Fibroblast of skin of back (primary cell): ENCODE measurements at regions not wholly inside any gene's neighbourhood (a gene's known extent, or its start where the extent isn't known, plus 50 kb on each side); places are given as distances from the start of the nearest gene placed in this dataset.
"Not testable (repeated sequence)": the region's sequence is repeated elsewhere in the genome, so short reads cannot be mapped to it uniquely, and the experiment has no call there.

Source experiments
- DNase-seq: peaks from one replicate; pipeline ENCODE4 v3.0.0-alpha.2; 2013

DNA sequence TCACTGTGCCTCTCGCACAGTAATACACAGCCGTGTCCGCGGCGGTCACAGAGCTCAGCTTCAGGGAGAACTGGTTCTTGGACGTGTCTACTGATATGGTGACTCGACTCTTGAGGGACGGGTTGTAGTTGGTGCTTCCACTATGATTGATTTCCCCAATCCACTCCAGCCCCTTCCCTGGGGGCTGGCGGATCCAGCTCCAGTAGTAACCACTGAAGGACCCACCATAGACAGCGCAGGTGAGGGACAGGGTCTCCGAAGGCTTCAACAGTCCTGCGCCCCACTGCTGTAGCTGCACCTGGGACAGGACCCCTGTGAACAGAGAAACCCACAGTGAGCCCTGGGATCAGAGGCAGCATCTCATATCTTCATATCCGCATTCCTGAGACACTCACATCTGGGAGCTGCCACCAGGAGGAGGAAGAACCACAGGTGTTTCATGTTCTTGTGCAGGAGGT, 847.3 kb downstream of the TMEM121 start:
- DNase-seq: not testable (repeated sequence)

DNA sequence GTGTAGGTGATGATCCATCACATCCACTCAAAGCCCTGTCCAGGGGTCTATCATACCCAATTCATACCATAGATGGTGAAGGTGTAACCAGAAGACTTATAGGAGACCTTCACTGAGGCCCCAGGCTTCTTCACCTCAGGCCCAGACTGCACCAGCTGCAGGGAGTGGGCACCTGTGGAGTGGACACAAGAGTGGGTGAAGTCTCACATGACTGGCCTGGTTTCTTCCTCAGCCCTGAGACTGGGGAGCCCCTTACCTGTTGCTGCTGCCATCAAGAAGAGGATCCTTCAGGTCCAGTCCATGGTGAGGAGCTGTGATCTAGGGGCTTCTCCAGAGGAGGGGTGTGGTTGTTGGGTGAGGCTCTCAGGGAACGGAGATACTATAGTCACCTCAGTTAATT, 851.0 kb downstream of the TMEM121 start:
- DNase-seq: no peak

DNA sequence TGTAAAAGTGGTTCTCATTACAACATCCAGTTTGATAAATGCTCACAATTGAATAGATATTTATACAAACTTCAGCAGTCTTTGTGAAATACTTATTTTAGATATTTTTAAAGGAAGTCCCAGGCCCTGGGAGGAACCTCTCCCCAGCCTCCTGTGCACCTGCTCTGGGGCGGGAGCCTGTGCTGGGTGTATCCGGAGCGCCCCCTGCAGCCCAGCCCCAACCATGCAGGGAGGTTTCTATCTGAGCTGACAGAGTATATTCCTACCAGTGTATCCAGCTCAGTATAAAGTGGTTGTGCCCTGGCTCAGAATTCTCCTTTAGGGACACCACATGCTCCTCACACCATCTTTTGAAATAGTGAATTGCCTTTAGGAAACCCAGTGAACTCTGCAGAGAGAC, 851.8 kb downstream of the TMEM121 start:
- DNase-seq: no peak

DNA sequence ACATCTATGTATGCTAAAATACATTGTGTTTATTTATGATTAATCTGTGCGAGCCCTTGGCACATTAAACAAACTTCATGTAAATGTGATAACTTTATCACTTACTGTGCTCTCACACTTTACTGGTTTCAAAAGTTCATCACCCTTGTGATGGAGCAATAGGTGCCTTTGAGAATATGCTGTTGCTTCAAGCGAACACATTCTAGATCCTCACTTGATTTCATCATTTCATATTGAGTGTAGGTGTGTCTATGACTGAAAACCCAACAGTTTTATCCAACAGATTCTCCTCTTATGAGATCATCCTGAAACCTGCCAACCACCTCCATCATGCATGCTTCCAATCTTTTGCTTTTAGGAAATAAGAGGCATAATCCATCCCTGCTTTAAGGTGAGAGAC, 854.4 kb downstream of the TMEM121 start:
- no peak for DNase-seq

DNA sequence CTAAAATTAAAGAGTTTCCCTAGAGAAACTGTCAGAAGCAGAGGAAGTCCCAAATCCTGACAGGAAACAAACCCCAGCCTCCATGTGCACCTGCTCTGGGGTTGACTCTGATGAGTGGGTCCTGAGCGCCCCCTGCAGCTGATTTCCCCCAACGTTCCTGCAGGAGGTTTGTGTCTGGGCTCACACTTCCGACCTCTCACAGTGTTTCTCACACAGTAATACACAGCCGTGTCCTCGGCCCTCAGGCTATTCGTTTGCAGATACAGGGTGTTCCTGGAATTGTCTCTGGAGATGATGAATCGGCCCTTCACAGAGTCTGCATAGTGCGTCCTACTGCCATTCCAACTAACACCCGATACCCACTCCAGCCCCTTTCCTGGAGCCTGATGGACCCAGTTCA, 862.8 kb downstream of the TMEM121 start:
- DNase-seq: not testable (repeated sequence)

DNA sequence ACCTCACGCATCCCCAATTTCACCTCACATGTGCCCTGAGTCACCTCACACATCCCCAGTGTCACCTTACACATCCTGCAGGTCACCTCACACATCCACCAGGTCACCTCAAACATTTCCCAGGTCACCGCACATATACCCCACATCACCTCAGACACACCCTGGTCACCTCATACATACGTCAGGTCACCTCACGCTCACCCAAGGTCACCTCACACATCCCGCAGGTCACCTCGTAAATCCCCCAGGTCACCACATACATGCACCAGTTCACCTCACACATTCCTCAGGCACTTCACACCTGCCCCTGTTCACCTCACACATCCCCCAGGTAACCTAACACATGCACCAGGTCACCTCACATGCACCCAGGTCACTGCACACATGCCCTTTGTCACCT, 864.0 kb downstream of the TMEM121 start:
- DNase-seq: no peak

DNA sequence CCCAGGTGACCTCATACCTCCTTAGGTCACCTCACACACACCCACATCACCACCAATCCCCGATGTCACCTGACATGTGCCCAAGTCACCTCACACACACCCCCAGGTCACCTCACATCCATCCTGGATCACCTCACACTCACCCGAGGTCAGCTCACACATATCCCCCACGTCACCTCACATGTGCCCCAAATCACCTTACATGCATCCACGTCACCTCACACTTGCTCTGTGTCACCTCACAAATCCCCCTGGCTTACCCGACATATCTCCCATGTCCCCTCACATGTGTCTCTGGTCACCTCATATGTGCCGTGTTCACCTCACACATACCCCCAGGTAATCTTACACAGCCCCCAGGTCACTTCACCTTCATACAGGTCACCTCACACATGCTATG, 864.6 kb downstream of the TMEM121 start:
- no peak for DNase-seq

DNA sequence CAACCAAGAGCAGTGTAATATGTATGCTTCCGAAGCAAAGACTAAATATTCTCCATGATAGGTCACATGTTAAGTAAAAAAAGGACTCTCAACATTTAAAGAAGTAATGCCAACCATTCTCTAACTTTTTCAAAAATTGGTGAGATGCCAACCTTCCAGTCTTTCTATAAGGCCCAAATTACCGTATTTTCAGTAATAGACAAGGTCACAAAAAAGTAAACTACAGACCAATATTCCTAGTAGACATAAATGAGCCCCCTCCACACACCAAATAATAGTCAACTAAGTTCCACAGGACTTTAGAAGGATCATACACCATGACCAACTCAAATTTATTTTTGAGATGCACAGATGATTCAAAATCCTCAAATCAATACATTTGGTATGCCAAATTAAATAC, 867.4 kb downstream of the TMEM121 start:
- no peak for DNase-seq

DNA sequence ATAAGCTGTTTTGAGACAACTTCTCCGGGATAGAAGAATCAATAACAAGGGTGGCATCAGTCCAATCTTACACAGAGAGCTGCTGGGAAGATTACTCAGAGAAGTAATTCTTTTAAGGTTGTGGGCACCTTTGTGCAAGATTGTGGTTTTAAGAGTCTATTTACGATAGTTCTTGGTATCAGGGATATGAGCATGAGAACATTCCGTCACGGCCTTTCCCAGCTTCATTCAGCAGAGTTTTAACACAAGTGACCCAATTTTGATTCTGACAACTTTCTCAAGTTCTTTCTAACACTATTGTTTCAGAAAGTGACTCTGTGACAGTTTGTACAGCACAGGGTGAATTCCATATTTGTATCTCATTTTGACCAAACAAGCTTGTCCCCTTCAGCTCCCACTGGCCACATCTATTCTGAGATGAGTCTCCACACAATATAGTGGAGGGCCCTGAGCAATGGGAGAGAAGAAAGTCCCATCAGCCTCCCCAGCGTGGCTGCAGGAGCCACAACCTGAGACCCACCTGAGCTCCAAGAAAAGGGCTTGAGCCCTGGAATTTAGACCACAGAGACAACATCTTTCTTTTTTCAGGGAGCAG, 869.2 kb downstream of the TMEM121 start:
- DNase-seq: no peak

DNA sequence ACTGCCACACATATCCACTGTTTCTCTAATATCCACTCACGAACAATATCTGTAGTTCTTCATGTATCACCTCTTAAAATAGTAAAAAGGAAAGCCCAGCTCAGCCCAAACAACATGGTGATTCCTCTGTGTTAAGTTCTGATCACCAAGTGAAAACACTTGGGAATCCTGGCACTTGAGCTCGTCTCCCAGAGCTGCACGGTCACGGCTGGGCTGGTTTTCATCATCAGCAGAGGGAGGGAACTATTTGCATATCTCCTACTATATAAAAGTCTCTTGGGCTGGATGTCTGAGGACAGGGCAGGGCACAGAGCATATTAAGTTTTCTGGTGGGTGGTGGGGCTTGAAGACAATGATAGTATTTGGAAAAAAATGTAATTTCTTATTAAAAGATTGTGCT, 870.6 kb downstream of the TMEM121 start:
- no peak for DNase-seq

DNA sequence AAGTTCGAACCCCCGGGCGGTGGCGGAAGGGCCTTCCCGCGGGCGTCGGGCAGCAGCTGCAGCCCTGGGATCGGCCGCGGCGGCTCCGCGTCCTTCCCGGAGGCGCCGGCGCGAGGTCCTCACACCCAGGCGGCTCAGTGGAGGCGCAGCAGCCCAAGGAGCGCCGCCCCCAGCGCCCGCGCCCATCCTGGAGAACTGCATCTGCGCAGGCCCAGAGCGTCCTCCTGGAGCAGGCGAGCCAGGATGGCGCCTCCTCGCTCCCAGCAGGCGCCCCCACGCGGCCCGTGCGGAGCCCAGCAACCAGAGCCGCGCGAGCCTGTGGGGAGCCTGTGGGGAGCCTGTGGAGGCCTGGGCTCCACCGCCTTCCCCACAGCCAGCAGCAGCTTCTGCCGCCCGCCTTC, 872.5 kb downstream of the TMEM121 start:
- not testable (repeated sequence) for DNase-seq

DNA sequence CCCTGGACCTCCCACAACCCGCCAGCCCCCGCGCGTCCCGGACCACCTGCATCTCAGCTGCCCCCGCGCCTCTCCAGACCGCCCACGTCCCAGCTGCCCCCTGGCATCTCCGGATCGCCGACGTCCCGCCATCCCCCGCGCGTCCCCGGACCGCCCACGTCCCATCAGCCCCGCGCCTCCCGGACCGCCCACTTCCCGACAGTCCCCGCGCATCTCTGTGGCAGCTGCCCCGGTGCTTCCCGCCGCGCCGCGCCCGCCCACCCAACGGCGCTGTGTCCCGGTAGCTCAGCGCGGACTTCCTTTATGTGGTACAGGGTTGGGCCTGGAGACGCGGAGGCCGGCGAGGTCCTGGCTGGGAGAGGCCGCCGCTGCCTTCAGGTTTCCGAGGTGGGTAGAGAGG, 874.9 kb downstream of the TMEM121 start:
- not testable (repeated sequence) for DNase-seq

DNA sequence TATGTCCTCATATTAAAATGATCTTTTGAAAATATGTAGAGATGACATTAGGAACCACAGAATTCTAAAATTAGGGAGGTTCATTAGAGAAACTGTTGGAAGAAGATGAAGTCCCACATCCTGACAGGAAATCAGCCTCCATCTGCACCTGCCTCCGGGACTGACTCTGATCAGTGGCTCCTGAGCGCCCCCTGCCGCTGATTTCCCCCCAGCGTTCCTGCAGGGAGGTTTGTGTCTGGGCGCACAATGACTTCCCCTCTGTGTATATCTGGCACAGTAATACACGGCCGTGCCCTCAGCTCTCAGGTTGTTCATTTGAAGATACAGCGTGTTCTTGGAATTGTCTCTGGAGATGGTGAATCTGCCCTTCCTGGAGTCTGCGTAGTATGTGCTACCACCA, 883.8 kb downstream of the TMEM121 start:
- not testable (repeated sequence) for DNase-seq

DNA sequence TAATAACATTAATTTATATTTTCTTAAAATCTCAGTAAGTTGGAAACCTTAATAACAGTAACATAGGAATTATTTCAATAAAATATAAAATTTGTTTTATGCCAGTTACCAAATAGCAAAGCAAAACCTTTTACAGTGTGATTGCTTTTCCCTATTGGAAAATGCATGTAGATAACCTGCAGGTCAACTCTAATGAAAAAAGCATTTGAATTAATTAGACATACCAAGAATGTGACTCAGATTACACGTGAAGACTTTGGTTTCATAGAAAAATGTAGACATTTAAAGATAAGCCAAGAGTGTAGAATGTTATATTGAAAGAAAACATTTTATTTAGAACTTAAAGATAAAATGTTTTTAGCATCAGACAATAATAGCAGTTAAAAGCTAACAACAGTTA, 888.1 kb downstream of the TMEM121 start:
- no peak for DNase-seq

DNA sequence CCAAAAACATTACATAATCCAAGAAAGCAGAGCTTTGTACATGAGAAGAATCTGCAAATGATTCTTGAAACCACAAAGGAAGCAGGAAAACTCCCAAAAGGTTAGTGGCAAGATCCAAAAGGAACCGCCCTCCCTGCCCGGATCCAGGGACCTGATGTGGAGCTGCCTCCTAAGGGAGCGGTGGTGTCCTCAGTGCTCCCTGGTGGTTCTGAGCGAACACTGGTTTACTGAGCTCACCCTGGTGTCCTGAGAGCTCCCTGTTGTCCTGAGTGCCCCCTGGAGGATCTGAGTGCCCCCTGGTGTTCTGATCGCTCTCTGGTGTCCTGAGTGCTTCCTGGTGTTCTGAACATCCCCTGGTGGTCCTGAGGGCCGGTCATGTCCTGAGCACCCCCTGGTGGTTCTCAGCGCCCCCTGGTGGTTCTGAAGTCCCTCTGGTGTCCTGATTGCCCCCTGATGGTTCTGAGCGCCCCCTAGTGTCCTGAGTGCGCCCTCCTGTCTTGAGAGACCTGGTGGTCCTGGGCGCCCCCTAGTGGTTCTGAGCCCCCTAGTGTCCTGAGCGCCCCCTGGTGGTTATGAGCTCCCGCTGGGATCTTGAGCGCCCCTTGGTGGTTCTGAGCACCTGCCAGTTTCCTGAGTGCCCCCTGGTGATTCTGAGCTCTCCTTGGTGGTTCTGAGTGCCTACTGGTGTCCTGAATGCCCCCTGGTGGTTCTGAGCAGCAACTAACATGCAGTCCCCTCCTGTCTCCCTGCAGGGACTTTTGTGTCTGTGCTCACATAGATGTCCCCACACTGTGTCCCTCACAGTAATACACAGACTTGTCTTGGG, 891.1 kb downstream of the TMEM121 start:
- peak; percentile 2 for DNase-seq

DNA sequence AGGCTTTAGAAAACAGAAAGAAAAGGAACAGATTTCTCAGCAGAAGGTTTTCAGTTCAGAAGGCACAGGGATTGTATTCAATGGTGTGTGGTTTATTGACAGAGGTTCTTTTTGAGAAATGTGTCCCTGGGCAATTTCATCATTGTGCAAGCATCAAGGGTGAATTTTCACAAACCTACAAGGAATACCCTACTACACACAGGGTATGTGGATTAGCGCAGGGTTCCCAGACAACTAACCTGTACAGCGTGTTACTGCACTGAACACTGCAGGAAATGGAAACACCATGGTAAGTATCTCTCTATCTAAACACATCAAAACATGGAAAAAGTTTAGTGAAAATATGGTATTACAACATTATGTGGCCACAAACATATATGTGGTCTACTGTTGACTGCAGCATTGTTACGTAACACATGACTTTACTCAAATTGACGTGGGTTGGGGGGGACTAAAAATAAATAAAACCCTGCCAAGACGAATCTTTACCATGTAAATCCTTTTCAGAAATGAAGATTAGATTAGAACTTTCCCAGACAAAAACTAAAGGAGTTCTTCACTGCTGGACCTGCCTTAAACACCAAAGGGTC, 893.1 kb downstream of the TMEM121 start:
- no peak for DNase-seq

DNA sequence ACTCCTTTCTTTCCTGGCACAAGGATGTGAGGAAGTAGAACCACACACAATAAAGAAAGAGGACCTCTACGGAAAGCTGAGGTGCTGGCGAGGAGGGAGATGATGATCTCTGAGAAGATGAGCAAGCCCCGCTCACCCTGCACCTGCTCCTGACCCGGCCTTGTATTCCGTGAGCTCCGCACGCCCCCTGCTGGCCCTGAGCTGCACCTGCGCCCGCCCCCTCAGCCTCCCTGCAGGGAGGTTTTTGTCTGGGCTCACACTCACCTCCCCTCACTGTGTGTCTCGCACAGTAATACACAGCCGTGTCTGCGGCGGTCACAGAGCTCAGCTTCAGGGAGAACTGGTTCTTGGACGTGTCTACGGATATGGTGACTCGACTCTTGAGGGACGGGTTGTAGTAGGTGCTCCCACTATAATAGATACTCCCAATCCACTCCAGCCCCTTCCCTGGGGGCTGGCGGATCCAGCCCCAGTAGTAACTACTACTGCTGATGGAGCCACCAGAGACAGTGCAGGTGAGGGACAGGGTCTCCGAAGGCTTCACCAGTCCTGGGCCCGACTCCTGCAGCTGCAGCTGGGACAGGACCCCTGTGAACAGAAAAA, 895.1 kb downstream of the TMEM121 start:
- DNase-seq: not testable (repeated sequence)

DNA sequence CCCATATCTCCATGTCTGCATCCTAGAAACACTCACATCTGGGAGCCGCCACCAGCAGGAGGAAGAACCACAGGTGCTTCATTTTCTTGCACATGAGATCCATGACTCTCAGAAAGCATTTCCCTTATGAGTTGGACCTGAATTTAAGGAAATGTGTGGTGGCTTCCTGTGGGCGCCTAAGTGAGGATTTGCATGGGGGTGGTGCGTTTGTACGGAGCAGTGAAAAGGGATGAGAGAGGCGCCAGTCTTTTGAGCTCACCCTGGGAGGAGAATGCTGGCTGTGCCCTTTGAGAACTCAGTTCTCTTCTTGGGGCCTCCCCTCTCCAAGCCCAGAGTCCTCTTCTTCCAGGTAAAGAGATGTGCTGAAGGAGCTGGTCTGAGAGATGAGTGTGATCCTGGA, 895.7 kb downstream of the TMEM121 start:
- DNase-seq: no peak

DNA sequence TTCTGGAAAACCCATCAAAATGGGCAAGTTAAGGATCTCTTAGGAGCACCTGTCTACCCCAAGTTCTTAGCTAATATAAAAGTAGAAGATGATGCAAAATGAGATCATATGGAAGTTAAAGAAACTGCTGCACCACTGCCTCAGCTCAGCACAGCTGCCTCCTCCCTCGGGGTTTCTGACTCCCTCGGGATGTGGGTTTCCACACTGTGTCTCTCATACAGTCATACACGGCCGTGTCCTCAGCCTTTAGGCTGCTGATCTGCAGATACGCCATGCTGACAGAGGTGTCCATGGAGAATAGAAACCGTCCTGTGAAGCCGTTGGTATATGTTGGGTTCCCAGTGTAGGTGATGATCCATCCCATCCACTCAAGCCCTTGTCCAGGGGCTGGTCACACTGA, 898.8 kb downstream of the TMEM121 start:
- not testable (repeated sequence) for DNase-seq

DNA sequence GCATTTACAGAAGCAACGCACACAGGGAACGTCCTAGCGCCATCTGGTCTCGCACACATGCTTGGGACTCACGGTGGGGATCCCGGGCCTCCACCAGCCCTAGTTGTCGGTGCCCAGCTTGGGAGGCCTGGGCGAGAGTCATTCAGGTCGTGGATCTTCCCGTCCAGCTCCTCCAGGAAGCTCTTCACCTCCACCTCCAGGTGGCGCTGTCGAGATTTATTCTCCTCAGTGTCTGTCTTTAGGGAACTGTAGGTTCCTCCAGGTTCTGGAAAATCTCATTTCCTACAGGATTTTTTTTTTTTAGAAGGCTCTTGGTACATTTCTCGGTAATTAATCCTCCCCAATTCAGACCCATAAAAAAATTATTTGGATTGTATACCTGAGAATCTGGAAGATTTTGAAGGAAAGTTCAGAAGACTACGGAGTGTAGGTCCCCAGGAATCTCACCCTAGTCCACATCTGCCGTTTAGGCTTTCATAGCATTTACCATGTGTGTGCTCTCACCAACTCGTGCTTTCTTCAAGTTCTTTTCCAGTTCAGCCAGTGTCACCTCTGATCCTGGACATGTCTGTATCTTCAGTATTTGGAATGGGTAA, 910.0 kb downstream of the TMEM121 start:
- DNase-seq: no peak

DNA sequence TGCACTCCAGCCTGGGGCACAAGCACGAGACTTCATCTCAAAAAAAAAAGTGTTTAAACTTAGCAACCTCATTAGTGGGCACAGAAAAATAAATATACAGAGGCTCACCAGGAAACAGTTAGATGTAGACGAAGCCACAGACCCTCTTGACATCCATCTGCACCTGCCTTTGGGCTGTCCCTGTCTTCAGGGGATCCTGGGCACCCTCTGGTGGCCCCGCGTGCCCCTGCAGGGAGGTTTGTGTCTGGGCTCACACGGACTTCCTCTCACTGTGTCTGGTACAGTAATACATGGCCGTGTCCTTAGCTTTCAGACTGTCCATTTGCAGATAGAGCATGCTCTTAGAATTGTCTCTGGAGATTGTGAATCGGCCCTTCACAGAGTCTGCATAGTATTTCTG, 916.5 kb downstream of the TMEM121 start:
- DNase-seq: no peak

DNA sequence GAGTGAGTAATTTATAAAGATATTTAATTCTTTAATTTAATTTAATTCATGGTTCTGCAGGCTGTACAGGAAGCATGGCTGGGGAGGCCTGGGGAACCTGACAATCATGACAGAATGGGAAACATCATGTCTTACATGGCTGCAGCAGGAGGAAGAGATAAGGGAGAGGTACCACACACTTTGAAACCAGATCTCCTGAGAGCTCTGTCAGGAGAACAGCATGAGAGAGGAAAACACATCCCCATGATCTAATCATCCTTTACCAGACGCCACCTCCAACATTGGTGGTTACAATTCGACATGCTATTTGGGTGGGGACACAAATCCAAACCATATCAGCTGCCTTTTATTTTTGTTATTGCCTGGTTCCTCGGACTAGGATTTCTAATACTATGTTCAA, 928.6 kb downstream of the TMEM121 start:
- no peak for DNase-seq
